Renal cortex interstitium (tissue), 11 donors: ENCODE measurements at regions not wholly inside any gene's neighbourhood (a gene's known extent, or its start where the extent isn't known, plus 50 kb on each side); places are given as distances from the start of the nearest gene placed in this dataset.
"Not testable (repeated sequence)": the region's sequence is repeated elsewhere in the genome, so short reads cannot be mapped to it uniquely, and the experiment has no call there.

ENCODE experiments used
- DNase-seq, 11 donors: peaks; one replicate each; pipeline ENCODE4 v3.0.0-alpha.2; 2013; ENCODE audit warnings: low read depth in 9 of 11, low spot score in 4 of 11; ENCODE audit errors: extremely low read depth in 1 of 11

GRCh38 chr5:118614731-118615456, 373.5 kb downstream of the DTWD2 start:
- DNase-seq = no peak

GRCh38 chr5:118611332-118611945, 376.9 kb downstream of the DTWD2 start:
- DNase-seq = no peak

GRCh38 chr5:118606940-118607339, 381.4 kb downstream of the DTWD2 start:
- no peak for DNase-seq

GRCh38 chr5:118605761-118606160, 382.6 kb downstream of the DTWD2 start:
- DNase-seq = no peak

GRCh38 chr5:118604106-118604505, 384.2 kb downstream of the DTWD2 start:
- DNase-seq = no peak

- DNase-seq = no peak
Measured at GRCh38 chr5:118603278-118603677, 385.1 kb downstream of the DTWD2 start.

GRCh38 chr5:118598311-118598710, 390.0 kb downstream of the DTWD2 start:
- no peak for DNase-seq

- DNase-seq = no peak
Measured at GRCh38 chr5:118597543-118597942, 390.8 kb downstream of the DTWD2 start.

GRCh38 chr5:118596255-118596654, 392.1 kb downstream of the DTWD2 start:
- DNase-seq = no peak

- DNase-seq = no peak
Measured at GRCh38 chr5:118593003-118593328, 395.4 kb downstream of the DTWD2 start.

GRCh38 chr5:118592229-118593002, 395.9 kb downstream of the DTWD2 start:
- no peak for DNase-seq

GRCh38 chr5:118590806-118591205, 397.5 kb downstream of the DTWD2 start:
- DNase-seq = no peak

GRCh38 chr5:118580949-118581348, 407.4 kb downstream of the DTWD2 start:
- DNase-seq = no peak

GRCh38 chr5:118578093-118578492, 410.3 kb downstream of the DTWD2 start:
- no peak for DNase-seq

GRCh38 chr5:118577621-118578020, 410.7 kb downstream of the DTWD2 start:
- no peak for DNase-seq

- DNase-seq = not testable (repeated sequence)
Measured at GRCh38 chr5:118570276-118570675, 418.1 kb downstream of the DTWD2 start.

- DNase-seq = not testable (repeated sequence)
Measured at GRCh38 chr5:118569596-118569995, 418.8 kb downstream of the DTWD2 start.

- no peak for DNase-seq
Measured at GRCh38 chr5:118565335-118565971, 422.9 kb downstream of the DTWD2 start.

GRCh38 chr5:118561971-118562370, 426.4 kb downstream of the DTWD2 start:
- DNase-seq = no peak

- no peak for DNase-seq
Measured at GRCh38 chr5:118561235-118561634, 427.1 kb downstream of the DTWD2 start.
